ENCODE measurements at regions not wholly inside any gene's neighbourhood (a gene's known extent, or its start where the extent isn't known, plus 50 kb on each side); places are given as distances from the start of the nearest gene placed in this dataset.

GRCh38 chr5:116905885-116906284, 331.3 kb upstream of the SEMA6A start:
- H3K4me3 ChIP-seq (ENCODE audit: low read depth, low read length): no peak overlapping the region
- TF ChIP-seq, protein P1, sequence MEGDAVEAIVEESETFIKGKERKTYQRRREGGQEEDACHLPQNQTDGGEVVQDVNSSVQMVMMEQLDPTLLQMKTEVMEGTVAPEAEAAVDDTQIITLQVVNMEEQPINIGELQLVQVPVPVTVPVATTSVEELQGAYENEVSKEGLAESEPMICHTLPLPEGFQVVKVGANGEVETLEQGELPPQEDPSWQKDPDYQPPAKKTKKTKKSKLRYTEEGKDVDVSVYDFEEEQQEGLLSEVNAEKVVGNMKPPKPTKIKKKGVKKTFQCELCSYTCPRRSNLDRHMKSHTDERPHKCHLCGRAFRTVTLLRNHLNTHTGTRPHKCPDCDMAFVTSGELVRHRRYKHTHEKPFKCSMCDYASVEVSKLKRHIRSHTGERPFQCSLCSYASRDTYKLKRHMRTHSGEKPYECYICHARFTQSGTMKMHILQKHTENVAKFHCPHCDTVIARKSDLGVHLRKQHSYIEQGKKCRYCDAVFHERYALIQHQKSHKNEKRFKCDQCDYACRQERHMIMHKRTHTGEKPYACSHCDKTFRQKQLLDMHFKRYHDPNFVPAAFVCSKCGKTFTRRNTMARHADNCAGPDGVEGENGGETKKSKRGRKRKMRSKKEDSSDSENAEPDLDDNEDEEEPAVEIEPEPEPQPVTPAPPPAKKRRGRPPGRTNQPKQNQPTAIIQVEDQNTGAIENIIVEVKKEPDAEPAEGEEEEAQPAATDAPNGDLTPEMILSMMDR (IDR thresholded peaks at IDR 0.05; ENCODE audit: insufficient read depth, low read length): no peak
- no peak for DNase-seq (ENCODE audit: low read depth)

DNA sequence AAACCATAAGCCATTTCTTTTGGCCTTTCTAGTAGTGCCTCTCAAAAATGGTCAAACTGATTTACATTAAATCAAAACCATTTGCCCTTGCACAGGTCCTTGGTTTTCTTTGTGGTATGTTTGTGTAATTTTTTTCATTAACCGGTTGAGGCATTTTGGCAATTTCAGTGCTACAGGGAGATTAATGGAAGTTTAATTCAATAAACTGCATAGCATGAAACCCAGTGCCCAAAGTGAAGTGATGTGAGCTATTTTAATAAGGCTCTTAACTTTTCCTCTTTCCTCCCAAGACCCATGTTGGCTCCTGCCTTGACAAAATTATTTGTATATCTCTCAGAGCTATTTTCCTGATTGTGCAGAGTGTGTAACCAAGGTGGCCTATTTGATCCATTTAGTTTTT, 326.2 kb upstream of the SEMA6A start:
- H3K4me3 ChIP-seq (ENCODE audit: low read depth, low read length): no peak overlapping the region
- no peak for DNase-seq (ENCODE audit: low read depth)
- TF ChIP-seq, protein P1 (IDR thresholded peaks at IDR 0.05; ENCODE audit: insufficient read depth, low read length): no peak

- DNase-seq (ENCODE audit: low read depth): no peak
- H3K4me3 ChIP-seq (ENCODE audit: low read depth, low read length): no peak overlapping the region
- TF ChIP-seq, protein P1 (IDR thresholded peaks at IDR 0.05; ENCODE audit: insufficient read depth, low read length): no peak
These were observed 324.3 kb upstream of the SEMA6A start for GRCh38 chr5:116898917-116899316.

- TF ChIP-seq, protein P1 (IDR thresholded peaks at IDR 0.05; ENCODE audit: insufficient read depth, low read length): no peak
These were observed 322.7 kb upstream of the SEMA6A start for GRCh38 chr5:116897291-116897690.

GRCh38 chr5:116896001-116896400, 321.4 kb upstream of the SEMA6A start:
- DNase-seq (ENCODE audit: low read depth): no peak
- TF ChIP-seq, protein P1 (IDR thresholded peaks at IDR 0.05; ENCODE audit: insufficient read depth, low read length): no peak
- no peak overlapping the region for H3K4me3 ChIP-seq (ENCODE audit: low read depth, low read length)

More at GRCh38 chr5:116897291-116897690, 322.7 kb upstream of the SEMA6A start:
- no peak for DNase-seq (ENCODE audit: low read depth)
- H3K4me3 ChIP-seq (ENCODE audit: low read depth, low read length): no peak overlapping the region

DNA sequence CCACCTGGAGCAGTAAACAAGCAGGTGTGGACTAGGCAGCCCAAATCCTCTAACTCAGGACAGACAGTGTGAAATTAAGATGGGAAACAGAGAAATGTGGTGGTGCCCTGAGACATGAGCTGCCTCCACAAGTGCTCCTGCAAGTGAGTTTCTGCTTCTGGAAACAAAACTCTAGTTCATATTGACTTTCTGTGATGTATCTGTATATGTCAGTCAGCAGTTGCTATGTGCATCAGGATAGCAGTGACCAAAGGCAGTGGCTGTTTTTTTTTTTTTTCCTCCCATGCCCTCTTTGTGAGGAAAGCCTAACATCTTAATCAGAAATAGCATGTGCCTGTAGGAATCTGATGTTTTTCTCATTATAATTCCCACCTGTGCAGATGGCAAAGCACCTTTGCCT, 318.4 kb upstream of the SEMA6A start:
- TF ChIP-seq, protein P1 (IDR thresholded peaks at IDR 0.05; ENCODE audit: insufficient read depth, low read length): no peak
- no peak for DNase-seq (ENCODE audit: low read depth)
- H3K4me3 ChIP-seq (ENCODE audit: low read depth, low read length): no peak overlapping the region

DNA sequence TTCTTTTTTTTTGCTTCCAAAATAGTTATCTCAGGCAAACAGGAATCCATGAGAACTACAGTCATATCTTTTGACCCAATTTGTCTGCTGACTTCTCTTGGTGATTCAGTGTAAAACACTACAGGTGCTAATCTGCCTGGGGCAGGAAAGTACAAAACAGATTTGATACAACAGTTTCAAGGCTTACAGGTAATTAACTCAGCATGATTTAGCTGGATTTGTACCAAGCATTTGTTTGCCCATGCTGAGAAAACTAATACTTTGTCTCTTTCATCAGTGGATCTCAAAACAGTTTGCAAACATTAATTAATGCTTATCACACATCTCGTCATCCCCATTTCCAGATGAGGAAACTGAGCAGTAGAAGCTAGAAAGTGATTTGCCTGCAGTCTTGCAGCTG, 312.5 kb upstream of the SEMA6A start:
- H3K4me3 ChIP-seq (ENCODE audit: low read depth, low read length): no peak overlapping the region
- no peak for DNase-seq (ENCODE audit: low read depth)
- TF ChIP-seq, protein P1 (IDR thresholded peaks at IDR 0.05; ENCODE audit: insufficient read depth, low read length): no peak

Data from fibroblast of the aortic adventitia (primary cell).